Endometrium (tissue), 2 donors: ENCODE measurements at regions not wholly inside any gene's neighbourhood (a gene's known extent, or its start where the extent isn't known, plus 50 kb on each side); places are given as distances from the start of the nearest gene placed in this dataset.
A peak's percentile ranks its signal among the peaks of the same experiment; 100 is the strongest.
"Not testable (repeated sequence)": the region's sequence is repeated elsewhere in the genome, so short reads cannot be mapped to it uniquely, and the experiment has no call there.

Source experiments
- FAIRE-seq: peaks from 2 replicates; lab custom pipeline; 2012; peaks lifted over from hg19 to GRCh38; lab: Jason Lieb, UNC
- donor health status: control.
- donor health status: control.

DNA sequence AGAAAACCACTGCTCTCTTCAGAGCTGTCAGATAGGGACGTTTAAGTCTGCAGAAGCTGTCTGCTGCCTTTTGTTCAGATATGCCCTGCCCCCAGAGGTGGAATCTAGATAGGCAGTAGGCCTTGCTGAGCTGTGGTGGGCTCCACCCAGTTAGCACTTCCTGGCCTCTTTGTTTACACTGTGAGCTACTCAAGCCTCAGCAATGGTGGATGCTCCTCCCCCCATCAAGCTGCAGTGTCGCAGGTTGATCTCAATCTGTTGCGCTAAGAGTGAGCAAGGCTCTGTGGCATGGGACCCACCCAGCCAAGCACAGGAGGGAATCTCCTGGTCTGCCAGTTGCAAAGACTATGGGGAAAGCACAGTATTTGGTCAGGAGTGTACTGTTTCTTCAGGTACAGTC, 59.2 kb upstream of the ZNF641 start:
- not testable (repeated sequence) for FAIRE-seq

DNA sequence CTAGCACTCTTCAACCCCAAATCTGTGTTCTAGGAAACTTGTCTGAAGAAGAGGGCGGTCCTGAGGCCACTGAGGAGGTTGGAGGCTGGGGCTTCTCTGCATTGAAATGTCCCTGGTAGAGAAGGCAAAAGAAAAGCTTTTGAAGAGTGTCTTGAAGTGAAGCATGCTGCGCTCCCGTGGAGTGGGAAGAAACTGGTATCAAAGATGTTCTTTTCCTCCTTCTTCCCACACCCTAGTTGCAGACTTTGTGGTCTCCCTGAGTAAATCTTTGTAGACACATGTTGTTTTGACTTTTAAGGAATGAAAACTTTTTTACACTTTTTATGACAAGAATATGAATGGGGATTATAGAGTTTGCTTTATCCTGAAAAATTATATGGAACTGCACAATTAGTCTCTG, 59.0 kb upstream of the ANP32D start:
- no peak for FAIRE-seq

DNA sequence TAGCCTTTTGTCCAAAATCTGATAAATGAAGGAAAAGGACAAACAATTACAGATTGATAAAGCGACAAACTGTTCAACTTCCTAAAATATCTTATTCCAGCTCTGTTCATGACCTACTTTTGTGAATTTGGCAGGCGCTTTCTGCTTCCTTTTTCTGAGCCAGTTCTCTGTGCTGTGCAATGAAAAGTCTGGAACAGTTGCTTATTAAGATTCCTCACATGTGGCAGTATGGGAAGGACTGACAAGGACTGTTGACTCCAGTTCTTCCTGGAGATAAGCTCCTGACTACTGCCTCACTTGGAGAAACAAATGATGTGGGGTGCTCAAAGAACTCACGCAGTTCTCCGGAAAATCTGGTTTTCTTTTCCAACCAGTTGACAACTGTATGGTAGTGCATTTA, 58.3 kb upstream of the ANP32D start:
- peak; percentile 26 for FAIRE-seq

DNA sequence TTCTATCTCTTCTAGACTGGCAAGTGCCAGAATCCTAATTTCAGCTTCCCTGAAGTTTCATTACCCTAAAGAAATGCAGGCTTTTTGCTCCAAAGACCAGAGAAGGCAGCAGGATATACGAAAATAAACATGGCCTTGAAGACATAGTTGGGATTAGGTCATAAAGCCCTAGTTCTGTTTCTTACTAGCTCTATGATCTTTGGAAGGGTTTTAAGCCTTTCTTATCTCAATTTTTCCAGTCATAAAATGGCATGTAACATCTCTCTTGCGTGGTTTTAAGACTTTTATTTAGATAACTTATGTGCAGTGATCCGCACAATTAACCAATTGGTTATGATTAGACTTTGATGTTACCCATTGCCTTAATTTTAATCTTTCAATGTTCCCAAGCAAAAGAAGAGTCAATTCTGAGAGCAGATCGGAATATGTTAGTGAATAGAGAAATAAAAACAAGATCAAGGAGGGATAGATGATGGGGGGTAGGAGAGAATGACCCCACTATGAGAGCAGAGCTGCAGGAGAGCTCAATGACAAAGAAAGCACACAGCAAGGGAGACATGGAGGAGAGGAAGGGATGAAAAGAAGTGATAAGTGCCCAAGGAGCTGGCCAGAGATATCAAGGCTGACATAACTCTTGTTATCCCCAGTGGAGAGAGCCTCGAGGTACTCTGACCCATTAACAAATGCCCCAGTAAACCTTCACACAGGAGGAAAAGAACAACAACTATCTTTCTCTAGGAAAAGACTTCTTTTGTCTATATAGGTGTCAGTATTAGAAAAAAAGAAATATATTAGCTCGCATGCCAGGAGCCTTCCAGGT, 53.0 kb upstream of the ANP32D start:
- FAIRE-seq: no peak

DNA sequence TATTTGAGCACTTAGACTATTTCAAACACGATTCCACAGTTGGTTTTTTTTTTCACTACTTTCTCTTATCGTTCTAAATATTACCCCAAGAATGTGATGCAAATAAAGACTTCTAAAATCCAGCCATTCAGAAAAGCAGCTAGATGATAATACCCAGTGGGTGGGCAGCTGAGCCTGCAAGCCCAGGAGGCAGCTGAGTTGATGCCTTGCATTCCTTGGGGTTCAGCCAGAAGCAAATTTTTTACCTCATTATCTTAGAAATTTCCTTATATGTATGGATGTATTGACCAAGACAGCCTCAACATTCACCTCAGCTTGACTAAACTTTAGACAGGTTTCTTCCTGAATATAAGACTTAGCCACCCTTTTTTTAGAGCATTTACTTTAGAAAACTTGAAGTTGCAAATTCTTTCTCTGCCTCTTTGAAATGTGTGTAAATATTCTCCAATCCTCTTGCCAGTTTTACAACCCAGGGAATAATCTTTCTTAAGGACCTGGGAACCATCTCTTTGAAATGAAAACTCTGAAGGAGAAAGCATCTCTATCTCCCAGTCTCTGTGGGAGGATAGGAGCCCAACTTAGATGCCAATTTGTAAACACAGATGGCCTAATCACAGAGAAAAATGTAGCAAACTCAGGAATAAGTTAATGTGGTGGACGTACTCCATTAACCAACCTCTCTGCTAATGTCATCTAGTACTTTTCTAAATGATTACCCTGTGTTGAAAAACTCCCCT, 52.2 kb upstream of the ANP32D start:
- no peak for FAIRE-seq

DNA sequence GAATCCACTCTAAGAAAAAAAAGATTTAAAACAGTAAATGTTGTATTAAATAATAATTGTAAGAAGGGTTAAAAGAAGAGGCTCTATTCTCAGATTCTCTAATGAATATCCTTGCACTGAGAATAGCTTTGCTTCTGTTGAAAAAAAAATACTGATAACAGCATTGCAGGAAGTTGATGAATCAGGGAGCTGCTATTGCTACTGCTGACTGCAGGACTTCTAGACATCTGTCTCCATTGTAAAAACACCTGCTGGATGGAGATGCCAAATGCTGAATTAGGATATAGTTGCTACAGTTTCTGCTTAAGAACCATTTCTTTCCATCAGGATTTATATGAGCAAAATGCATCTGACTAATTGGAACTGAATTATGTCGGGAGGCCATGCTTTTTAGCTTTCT, 50.3 kb upstream of the ANP32D start:
- FAIRE-seq: no peak
